ENCODE measurements at regions not wholly inside any gene's neighbourhood (a gene's known extent, or its start where the extent isn't known, plus 50 kb on each side); places are given as distances from the start of the nearest gene placed in this dataset.

GRCh38 chr2:215498431-215498830, 62.6 kb upstream of the FN1 start:
- H3K4me3 ChIP-seq (ENCODE audit: control extremely low read depth in 1 of 5, extremely low read depth in 1 of 5, insufficient read depth in 1 of 5, low read depth in 2 of 5, low read length in 4 of 5), result no peak overlapping the region
- no peak overlapping the region for H3K9ac ChIP-seq (ENCODE audit: low read length)
- DNase-seq, result no peak
- CTCF ChIA-PET, result no interaction called here
- H2AFZ ChIP-seq (ENCODE audit: insufficient read depth, low read depth, low read length, poor library complexity, severe bottlenecking), result no peak overlapping the region
- POLR2A ChIA-PET, result no interaction called here
- no peaks in the 10 kb centered on the region for H3K4me1 Mint-ChIP-seq
- H3K9me3 ChIP-seq (ENCODE audit: control extremely low read depth in 1 of 3, control insufficient read depth in 2 of 3, insufficient read depth in 1 of 3, low read length in 2 of 3), result no peaks in the 10 kb centered on the region
- no peak overlapping the region for H3K27ac ChIP-seq (ENCODE audit: low read length in 2 of 2)
- no peak for ATAC-seq (ENCODE audit: low read depth)
- no peaks in the 10 kb centered on the region for H3K9me3 Mint-ChIP-seq (ENCODE audit: insufficient read depth)
- intact Hi-C loops (cut with micrococcal nuclease), result no loop called here
- H3K4me3 Mint-ChIP-seq, result no peak overlapping the region
- WGBS (ENCODE audit: insufficient coverage), result 100% methylated on average over 1 of the region's 8 CpGs
- no peak for TF ChIP-seq CTCF (IDR thresholded peaks at IDR 0.05)
- no peaks in the 10 kb centered on the region for H4K20me1 ChIP-seq (ENCODE audit: control insufficient read depth, insufficient read depth, low read length, poor library complexity, severe bottlenecking)
- H3K4me2 ChIP-seq (replicated peaks; ENCODE audit: low read depth, low read length, poor library complexity, severe bottlenecking), result no peak overlapping the region
- H3K79me2 ChIP-seq (ENCODE audit: control insufficient read depth, insufficient read depth, low read length), result no peaks in the 10 kb centered on the region
- H3K27me3 ChIP-seq (replicated peaks in 1 of 4; ENCODE audit: control extremely low read depth in 1 of 4, control insufficient read depth in 3 of 4, insufficient read depth in 4 of 4, low read length in 3 of 4), result no peaks in the 10 kb centered on the region
- no peak overlapping the region for H3K27ac Mint-ChIP-seq
- peaks cover 10% of the 10 kb centered on the region for H3K27me3 Mint-ChIP-seq
- H3K4me1 ChIP-seq (ENCODE audit: control insufficient read depth in 2 of 2, insufficient read depth in 2 of 2, low read length in 2 of 2), result no peaks in the 10 kb centered on the region
- no peaks in the 10 kb centered on the region for H3K36me3 ChIP-seq (replicated peaks in 1 of 2; ENCODE audit: control extremely low read depth in 1 of 2, control insufficient read depth in 1 of 2, extremely low read depth in 1 of 2, insufficient read depth in 2 of 2, low read length in 1 of 2)

GRCh38 chr2:215493376-215493775, 57.5 kb upstream of the FN1 start:
- ChIA-PET POLR2A (no interaction called here), CTCF (no interaction called here)
- Histone ChIP-seq H3K4me3 (ENCODE audit: control extremely low read depth in 1 of 5, extremely low read depth in 1 of 5, insufficient read depth in 1 of 5, low read depth in 2 of 5, low read length in 4 of 5) (no peak overlapping the region), H3K79me2 (ENCODE audit: control insufficient read depth, insufficient read depth, low read length) (no peaks in the 10 kb centered on the region), H2AFZ (ENCODE audit: insufficient read depth, low read depth, low read length, poor library complexity, severe bottlenecking) (no peak overlapping the region), H3K9me3 (ENCODE audit: control extremely low read depth in 1 of 3, control insufficient read depth in 2 of 3, insufficient read depth in 1 of 3, low read length in 2 of 3) (no peaks in the 10 kb centered on the region), H3K9ac (ENCODE audit: low read length) (no peak overlapping the region), H3K27ac (ENCODE audit: low read length in 2 of 2) (no peak overlapping the region), H3K27me3 (replicated peaks in 1 of 4; ENCODE audit: control extremely low read depth in 1 of 4, control insufficient read depth in 3 of 4, insufficient read depth in 4 of 4, low read length in 3 of 4) (no peaks in the 10 kb centered on the region), H3K36me3 (replicated peaks in 1 of 2; ENCODE audit: control extremely low read depth in 1 of 2, control insufficient read depth in 1 of 2, extremely low read depth in 1 of 2, insufficient read depth in 2 of 2, low read length in 1 of 2) (no peaks in the 10 kb centered on the region), H3K4me2 (replicated peaks; ENCODE audit: low read depth, low read length, poor library complexity, severe bottlenecking) (no peak overlapping the region), H3K4me1 (ENCODE audit: control insufficient read depth in 2 of 2, insufficient read depth in 2 of 2, low read length in 2 of 2) (no peaks in the 10 kb centered on the region), H4K20me1 (ENCODE audit: control insufficient read depth, insufficient read depth, low read length, poor library complexity, severe bottlenecking) (no peaks in the 10 kb centered on the region)
- DNase-seq (no peak), ATAC-seq (ENCODE audit: low read depth) (no peak)
- intact Hi-C loops (cut with micrococcal nuclease), result no loop called here
- Mint-ChIP-seq H3K4me3 (no peak overlapping the region), H3K9me3 (ENCODE audit: insufficient read depth) (peaks cover 2% of the 10 kb centered on the region), H3K27ac (no peak overlapping the region), H3K27me3 (peaks cover 3% of the 10 kb centered on the region), H3K4me1 (no peaks in the 10 kb centered on the region)
- TF ChIP-seq EZH2 (IDR thresholded peaks at IDR 0.05; ENCODE audit: borderline replicate concordance, insufficient read depth, low read depth, low read length, poor library complexity, severe bottlenecking), result no peak
